ENCODE measurements at regions not wholly inside any gene's neighbourhood (a gene's known extent, or its start where the extent isn't known, plus 50 kb on each side); places are given as distances from the start of the nearest gene placed in this dataset.

DNA sequence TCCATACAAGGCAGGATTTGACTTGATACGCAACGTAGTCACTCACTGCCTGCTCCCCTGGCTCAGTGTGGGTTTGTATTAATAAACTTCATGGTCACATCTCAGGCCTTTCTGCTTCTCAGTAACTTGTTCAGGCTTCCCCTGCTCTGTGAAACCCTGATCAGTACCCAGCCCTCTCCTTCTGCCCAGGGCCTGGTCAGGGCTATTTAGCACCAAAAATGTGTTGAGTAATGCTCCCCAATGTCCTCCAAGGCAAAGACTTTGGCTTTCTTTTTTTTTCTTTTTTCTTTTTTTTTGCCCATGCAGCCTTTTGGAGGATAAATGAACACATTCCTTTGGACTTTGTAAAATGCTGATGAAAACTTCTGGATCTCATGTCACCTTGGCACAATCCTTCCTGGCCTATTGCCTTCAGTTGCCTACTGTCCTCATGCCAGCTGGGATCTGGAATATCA, 399.2 kb upstream of the KLF4 start:
- Histone ChIP-seq H3K9me3 (peaks cover 6% of the 10 kb centered on the region), H3K36me3 (ENCODE audit: insufficient read depth in 1 of 2, low read depth in 1 of 2) (no peaks in the 10 kb centered on the region), H3K4me3 (no peak overlapping the region), H3K27ac (peak overlapping the region; percentile 36), H3K27me3 (ENCODE audit: insufficient read depth in 3 of 3, low read length in 2 of 3) (no peaks in the 10 kb centered on the region), H3K4me1 (peaks cover 9% of the 10 kb centered on the region)
- ATAC-seq (peak in 3 of 4 donors; percentile 33 to 72 (median 44)), DNase-seq (no peak)
- TF ChIP-seq, protein P1, sequence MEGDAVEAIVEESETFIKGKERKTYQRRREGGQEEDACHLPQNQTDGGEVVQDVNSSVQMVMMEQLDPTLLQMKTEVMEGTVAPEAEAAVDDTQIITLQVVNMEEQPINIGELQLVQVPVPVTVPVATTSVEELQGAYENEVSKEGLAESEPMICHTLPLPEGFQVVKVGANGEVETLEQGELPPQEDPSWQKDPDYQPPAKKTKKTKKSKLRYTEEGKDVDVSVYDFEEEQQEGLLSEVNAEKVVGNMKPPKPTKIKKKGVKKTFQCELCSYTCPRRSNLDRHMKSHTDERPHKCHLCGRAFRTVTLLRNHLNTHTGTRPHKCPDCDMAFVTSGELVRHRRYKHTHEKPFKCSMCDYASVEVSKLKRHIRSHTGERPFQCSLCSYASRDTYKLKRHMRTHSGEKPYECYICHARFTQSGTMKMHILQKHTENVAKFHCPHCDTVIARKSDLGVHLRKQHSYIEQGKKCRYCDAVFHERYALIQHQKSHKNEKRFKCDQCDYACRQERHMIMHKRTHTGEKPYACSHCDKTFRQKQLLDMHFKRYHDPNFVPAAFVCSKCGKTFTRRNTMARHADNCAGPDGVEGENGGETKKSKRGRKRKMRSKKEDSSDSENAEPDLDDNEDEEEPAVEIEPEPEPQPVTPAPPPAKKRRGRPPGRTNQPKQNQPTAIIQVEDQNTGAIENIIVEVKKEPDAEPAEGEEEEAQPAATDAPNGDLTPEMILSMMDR (IDR thresholded peaks at IDR 0.05), result no peak
- 55 to 78% (median 70%) methylated on average over 2 of the region's 2 CpGs for WGBS, 3 donors
- intact Hi-C loops (cut with DNase I), result no loop called here

DNA sequence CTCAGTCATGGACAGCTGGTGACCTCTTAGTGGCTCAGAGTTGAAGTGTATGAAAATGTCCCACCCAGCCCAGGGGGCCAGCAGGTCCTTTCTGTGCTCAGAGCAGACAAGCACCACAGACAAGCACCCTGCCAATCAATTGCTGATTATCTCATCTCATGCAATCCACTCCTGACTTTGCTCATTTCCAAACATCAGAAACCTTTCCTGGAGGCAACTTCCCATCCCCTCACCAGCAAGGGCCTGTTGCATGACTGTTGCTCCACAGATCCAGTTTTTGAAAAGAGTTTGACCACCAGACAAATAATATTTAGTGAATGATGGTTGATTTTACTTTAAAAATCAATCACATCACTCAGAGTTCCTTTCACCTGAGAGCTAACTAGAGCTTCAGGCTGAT, 397.3 kb upstream of the KLF4 start:
- H3K27me3 ChIP-seq (ENCODE audit: insufficient read depth in 3 of 3, low read length in 2 of 3), result no peaks in the 10 kb centered on the region
- H3K4me3 ChIP-seq, result no peak overlapping the region
- H3K9me3 ChIP-seq, result peaks cover 6% of the 10 kb centered on the region
- peaks cover 9% of the 10 kb centered on the region for H3K4me1 ChIP-seq
- intact Hi-C loops (cut with DNase I), result no loop called here
- no peaks in the 10 kb centered on the region for H3K36me3 ChIP-seq (ENCODE audit: insufficient read depth in 1 of 2, low read depth in 1 of 2)
- DNase-seq (no peak), ATAC-seq (no peak)
- TF ChIP-seq, protein P1 (IDR thresholded peaks at IDR 0.05), result no peak
- H3K27ac ChIP-seq, result no peak overlapping the region

DNA sequence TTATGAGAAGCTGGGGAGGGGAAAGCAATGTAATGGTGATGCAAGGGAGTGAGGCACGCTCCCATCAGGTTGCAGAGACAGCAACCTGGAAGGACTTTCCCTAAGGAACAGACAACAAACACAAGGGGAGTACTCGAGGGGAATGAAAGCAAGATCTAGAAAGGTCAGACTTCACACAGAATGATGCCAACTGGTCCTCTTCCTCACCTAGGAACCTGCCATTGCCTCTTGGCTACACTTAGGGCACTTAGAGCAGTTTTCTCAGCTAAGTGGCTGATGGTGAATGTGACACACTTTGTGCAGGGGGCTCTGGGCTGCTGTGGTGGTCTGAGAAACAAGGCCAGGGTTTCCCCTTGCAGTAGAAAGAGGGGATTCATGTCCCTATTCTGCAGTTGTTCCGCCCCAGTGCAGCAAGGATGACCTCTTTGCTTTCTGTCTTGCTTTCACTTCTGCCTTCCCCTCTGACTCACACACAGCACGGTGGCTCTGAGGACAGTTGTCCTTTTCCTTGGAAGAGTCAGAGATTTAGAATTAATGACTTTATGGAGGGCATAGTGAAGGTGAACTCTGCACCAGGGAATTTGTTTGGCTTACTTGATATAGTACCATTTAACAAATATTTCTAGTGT, 394.0 kb upstream of the KLF4 start:
- intact Hi-C loops (cut with DNase I), result no loop called here
- Histone ChIP-seq H3K4me1 (peaks cover 3% of the 10 kb centered on the region), H3K4me3 (no peak overlapping the region), H3K9me3 (no peaks in the 10 kb centered on the region), H3K27me3 (ENCODE audit: insufficient read depth in 3 of 3, low read length in 2 of 3) (no peaks in the 10 kb centered on the region), H3K27ac (no peak overlapping the region), H3K36me3 (ENCODE audit: insufficient read depth in 1 of 2, low read depth in 1 of 2) (no peaks in the 10 kb centered on the region)
- ATAC-seq (no peak), DNase-seq (no peak)
- WGBS, 3 donors, result 67 to 84% (median 82%) methylated on average over 4 of the region's 4 CpGs
- TF ChIP-seq, protein P1 (IDR thresholded peaks at IDR 0.05), result no peak

- 28 to 41% (median 38%) methylated on average over 2 of the region's 2 CpGs for WGBS, 3 donors
- TF ChIP-seq, protein P1 (IDR thresholded peaks at IDR 0.05), result no peak
Observed at GRCh38 chr9:107881626-107882300, 392.2 kb upstream of the KLF4 start.

More at GRCh38 chr9:107881626-107882300, 392.2 kb upstream of the KLF4 start:
- Histone ChIP-seq H3K27me3 (ENCODE audit: insufficient read depth in 3 of 3, low read length in 2 of 3) (no peaks in the 10 kb centered on the region), H3K4me3 (no peak overlapping the region), H3K4me1 (no peaks in the 10 kb centered on the region), H3K27ac (no peak overlapping the region), H3K36me3 (ENCODE audit: insufficient read depth in 1 of 2, low read depth in 1 of 2) (no peaks in the 10 kb centered on the region), H3K9me3 (no peaks in the 10 kb centered on the region)
- intact Hi-C loops (cut with DNase I), result no loop called here
- DNase-seq (no peak), ATAC-seq (no peak)
